Right ventricle myocardium inferior (tissue), 1 donor: ENCODE measurements at regions not wholly inside any gene's neighbourhood (a gene's known extent, or its start where the extent isn't known, plus 50 kb on each side); places are given as distances from the start of the nearest gene placed in this dataset.
"Not testable (repeated sequence)": the region's sequence is repeated elsewhere in the genome, so short reads cannot be mapped to it uniquely, and the experiment has no call there.

Experiments used
- ATAC-seq: fragments of 200-7000 bp; cut with Tn5 transposase; one replicate; pipeline ENCODE4 v1.9.1; 2020; ENCODE audit warnings: mild to moderate bottlenecking, moderate library complexity
- DNase-seq: peaks from one replicate; pipeline ENCODE4 v3.0.0; 2021; ENCODE audit errors: missing footprints
- intact Hi-C: fragments of 100-400 bp; cut with DNase I; formaldehyde crosslinking; loops from one replicate; pipeline ENCODE4 v1.11.0; 2022
- donor health status: DM: no; HTN: yes; CAD: no; lungs with severe emphysema.

DNA sequence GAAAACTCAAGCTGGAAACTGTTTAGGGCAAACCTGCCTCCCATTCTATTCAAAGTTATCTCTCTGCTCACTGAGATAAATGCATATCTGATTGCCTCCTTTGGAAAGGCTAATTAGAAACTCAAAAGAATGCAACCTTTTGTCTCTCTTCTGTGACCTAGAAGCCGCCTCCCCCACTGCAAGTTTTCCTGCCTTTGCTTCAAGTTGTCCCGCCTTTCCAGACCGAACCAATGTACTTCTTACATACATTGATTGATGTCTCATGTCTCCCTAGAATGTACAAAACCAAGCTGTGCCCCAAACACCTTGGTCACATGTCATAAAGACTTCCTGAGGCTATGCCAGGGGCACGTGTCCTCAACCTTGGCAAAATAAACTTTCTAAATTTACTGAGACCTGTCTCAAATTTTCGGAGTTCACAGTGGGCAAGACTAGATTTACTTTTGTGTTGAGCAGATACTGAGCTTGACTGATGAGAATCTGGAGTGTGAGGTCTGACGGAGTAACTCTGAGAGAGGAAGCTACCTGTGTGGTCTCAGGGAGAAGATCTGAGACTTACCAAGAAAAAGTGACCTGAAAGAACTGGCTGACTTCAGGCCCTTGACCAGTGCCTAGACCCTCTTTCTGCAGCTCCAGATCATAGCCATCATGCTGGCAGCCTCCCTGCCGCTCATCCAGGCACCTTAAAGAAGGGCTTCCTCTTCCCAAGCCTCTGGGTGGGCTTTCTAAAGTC is 124.7 kb upstream of the NBPF9 start:
- ATAC-seq, intact Hi-C loops, DNase-seq: not testable (repeated sequence)

DNA sequence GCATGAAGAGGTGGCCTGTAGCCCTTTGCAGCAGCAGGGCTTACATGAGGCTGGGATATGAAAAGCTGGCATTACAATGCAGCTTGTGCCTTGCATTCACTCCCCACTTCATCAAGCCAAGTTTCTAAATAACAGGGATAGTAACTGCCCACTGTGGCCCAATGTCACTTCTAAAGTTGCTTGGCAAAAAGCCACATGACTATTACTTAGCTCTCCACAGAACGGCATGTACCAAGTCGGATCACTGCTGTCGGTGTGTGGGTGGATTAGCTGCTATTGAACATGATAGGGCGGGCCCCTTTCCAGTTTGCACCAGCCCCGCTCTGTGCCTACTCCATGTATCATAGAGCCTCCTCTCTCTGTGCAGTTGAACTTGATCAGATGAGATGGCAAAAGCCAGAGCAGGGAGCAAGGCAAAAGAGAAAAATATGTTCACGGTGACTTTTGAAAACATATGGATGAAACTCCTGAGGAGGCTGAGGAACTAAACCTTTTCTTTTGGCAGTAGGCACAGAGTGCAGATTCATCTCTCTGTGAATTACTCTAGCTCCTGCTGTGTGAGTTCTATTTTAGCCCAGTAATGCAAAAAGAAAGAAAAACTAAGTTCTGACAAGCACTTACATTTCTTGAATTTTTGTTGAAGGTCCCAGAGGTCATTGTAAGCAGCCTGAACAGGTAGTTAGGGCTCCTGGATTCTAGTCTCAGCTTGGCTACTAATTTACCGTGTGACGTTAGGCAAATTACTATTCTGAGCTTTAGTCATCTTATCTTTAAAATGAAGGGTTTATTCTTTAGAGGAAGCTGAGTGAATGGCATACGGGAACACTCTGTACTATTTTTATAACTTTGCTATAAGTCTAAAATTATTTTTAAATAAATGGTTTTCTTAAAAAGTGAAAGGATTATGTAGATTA is 125.6 kb upstream of the NBPF9 start:
- intact Hi-C loops, DNase-seq: not testable (repeated sequence)
- peak; percentile 98 for ATAC-seq

DNA sequence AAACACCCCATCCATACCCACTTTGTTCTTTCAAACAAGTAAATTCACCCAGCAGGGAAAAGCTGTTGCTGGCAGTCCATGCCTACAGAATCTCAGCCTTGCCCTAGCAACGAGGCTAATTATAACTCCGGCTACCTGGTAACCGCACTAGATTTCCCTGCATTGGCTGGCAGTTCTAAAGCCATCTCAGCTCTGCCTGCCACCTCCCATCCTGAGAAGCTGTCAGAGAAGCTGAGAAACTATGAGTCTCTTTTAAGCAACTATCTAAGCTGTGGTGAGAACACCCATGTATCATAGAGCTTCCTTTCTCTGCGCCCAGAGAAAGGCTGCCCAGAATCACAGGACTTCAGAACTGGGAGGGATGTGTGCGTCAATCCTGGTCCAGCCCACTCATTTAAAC is 126.5 kb upstream of the NBPF9 start:
- intact Hi-C loops = not testable (repeated sequence)
- peak; percentile 82 for ATAC-seq
- DNase-seq = peak; percentile 21

DNA sequence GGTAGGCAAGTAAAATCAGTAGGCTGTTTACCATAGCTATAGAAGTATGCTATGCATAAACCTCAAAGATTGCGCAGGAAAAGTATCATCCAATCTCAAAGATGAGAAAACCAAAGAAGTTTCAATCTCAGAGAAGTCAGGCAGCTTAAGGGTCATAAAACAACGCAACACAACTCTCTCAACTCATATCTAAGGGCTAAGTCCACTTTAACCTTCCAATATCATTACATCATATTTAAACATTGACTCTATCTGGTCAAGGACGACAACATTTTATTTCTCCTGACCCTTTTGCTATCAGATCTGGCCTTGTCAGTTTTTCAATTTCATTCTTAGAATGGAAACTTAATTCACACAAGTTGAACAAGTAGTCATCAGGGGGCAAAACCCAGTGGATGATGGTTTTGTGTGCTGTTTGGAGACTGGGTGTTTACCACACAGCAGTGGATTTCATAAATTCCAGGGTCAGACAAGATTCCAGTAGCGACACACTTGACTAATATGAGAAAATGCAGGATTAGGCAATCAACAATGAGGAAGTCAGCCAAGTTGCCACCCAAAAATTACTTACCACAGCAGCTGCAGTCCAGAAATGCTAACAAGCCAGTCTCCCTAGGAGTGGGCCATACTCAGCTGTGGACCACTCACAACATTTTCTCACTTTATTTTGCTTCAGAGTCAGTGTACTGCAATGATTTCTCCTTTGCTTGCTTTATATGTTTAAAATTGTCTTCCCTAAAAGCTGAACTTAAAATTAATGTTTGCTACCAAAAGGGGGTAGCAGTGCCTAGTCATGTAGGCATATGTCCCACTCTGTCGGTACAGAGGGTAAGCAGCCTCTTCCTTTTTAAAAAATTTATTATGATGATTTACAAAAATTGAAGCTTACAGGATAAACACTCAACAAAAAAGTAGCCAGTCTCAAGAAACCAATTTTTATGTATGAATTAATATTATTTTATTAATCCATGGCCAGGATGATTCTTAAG is 131.9 kb upstream of the NBPF9 start:
- DNase-seq, intact Hi-C loops: not testable (repeated sequence)
- peak; percentile 62 for ATAC-seq

DNA sequence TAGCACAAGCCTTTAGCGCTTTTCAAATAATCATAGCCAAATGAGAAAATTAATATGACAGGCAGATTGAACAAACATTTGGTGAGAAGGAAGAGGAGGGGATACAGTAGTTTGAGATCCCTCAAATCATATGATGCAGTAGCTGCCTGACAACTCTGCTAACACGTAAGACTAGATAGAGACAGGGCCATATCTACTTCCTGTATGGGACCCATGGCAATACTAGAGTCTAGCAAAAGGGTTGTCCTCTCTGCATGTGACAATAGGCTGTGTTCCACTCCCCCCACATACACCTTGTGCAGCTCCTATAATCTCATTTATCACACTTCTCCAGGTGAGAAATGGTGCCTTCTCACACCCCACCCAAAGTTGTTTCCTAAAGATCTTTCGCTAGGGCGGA is 134.2 kb upstream of the NBPF9 start:
- intact Hi-C loops, ATAC-seq, DNase-seq: not testable (repeated sequence)

DNA sequence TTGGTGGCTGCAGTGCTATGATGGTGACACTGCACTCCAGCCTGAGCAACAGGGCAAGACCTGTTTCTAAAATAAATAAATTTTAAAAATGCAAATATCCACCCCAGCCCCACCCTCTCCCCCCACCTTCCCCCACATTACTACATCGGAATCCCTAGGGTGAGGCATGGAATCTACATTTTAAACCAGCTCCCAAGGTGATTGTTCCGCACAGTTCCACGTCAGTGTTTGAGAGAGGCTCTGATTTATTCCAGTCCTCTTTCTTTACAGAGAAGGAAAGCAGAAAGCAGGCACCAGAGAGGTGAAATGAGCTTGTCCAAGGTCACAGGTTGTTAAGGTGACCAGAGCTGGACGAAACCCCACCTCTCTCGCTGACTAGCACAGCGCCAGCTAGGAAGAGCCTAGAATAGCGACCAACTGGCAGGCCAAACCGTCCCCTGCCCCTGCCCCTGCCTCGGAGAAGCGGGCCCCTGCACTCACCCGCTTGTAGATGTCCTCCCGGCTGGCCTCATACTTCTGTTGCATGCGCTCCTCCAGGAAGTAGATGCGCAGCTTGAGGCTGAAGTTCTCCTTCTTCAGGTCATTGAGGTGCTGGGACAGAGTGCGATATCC is 136.7 kb upstream of the NBPF9 start:
- intact Hi-C loops, DNase-seq: not testable (repeated sequence)
- ATAC-seq = peak; percentile 61

DNA sequence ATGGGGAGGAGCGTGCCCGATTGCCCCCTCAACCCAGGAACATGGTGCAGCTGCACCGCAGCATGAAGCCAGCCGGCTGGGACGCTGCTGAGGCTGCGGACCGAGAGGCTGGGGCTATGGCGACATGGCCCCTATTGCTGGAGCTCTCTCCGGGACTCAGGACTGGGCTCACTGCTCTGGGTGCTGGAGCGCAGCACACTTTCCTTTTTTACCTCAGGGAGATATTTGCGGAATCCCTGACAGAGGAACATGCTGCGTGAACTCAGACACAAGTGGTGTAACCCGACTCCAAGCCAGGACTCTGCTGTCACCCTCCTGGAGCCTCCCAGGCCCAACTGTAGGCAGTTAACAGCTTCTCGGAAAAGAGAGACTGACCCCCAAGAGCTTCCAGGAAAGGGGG is 137.2 kb upstream of the NBPF9 start:
- intact Hi-C loops, DNase-seq: not testable (repeated sequence)
- ATAC-seq = peak; percentile 83

DNA sequence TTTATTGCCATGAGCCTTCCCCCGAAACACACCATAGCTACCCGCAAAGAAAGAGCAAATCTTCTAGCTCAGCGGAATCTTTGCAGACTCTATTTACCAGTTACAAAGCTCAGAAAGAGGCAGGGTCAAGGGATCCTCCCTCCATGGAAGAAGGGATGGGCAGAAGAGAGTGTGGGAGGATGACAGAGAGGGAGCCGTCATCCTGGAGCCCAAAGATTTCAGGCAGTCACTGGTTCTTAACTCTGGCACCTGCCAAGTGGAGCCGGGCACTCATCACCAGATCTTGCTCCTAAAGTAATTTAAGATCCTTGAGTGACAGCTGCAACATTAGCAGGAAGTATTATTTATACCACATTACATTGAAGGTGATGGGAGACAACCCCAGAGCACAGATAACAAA is 137.9 kb upstream of the NBPF9 start:
- DNase-seq, intact Hi-C loops: not testable (repeated sequence)
- ATAC-seq = peak; percentile 78

DNA sequence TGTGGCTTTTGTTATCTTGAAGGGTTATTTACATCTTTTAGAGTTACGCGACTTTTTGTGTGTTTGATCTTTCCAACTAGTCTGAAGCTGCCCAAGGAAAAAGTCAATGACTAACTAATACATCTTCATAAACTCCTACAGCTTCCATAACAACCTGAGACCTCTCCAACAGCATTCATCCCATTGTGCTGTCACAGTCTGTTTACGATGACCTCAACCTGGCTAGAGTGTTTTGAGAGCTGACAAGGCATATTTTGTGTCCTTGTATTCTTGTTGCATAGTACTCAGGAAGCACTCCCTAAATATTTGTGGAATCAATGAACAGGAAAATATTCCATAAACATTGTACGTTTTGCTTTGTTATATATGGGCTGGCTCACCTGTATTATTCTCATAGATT is 140.2 kb upstream of the NBPF9 start:
- ATAC-seq, DNase-seq, intact Hi-C loops: not testable (repeated sequence)

DNA sequence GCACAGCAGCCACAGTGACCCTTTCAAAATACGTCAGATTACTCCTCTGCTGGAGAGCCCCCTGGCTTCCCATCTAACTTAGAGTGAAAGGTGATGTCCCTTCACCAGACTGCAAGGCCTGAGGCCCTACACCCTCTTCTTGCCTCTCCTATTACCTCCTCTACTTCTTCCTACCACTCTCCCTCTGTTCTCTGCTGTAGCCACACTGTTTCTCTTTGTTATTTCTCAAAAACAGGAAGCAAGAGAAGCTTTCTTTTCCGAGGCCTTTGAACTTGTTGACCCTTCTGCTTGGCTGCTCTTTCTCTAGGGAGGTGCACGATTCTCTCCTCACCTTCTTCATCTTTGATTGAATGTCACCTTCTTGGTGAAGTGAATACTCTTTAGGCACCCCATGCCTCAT is 141.3 kb upstream of the NBPF9 start:
- ATAC-seq, intact Hi-C loops, DNase-seq: not testable (repeated sequence)

DNA sequence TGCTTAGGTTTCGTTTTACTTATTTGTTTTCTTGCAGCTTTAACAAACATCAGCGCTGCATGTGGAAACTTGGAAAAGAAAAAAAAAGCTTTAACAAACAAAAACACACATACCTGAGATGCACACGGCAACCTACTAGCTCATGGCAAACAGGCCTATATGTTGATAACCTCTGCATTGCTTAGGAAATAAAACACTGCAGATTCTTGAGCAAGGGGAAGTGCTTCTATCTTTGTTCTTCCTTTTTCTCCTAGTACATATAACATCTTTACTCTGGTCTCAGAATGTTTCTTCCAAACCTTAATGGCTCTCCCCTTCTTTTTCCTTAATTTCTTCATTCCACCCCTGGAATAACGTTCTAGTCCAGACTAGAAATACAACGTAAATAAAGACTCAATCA is 142.9 kb upstream of the NBPF9 start:
- DNase-seq, intact Hi-C loops, ATAC-seq: not testable (repeated sequence)

DNA sequence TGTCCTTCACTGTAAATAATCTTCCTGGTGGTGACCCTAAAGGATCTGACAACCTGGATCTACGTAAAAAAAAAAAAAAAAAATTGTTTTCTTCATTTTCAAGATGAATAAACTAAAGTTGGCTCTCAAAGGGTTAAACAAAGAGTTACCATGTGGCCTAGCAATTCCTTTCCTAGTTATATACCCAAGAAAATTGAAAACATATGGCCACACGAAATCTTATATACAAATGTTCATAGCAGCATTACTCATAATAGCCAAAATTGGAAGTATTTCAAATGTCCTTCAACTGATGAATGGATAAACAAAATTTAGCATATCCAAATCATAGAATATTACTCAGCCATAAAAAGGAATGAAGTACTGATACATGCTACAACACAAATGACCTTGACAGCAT is 145.3 kb upstream of the NBPF9 start:
- DNase-seq, intact Hi-C loops, ATAC-seq: not testable (repeated sequence)

DNA sequence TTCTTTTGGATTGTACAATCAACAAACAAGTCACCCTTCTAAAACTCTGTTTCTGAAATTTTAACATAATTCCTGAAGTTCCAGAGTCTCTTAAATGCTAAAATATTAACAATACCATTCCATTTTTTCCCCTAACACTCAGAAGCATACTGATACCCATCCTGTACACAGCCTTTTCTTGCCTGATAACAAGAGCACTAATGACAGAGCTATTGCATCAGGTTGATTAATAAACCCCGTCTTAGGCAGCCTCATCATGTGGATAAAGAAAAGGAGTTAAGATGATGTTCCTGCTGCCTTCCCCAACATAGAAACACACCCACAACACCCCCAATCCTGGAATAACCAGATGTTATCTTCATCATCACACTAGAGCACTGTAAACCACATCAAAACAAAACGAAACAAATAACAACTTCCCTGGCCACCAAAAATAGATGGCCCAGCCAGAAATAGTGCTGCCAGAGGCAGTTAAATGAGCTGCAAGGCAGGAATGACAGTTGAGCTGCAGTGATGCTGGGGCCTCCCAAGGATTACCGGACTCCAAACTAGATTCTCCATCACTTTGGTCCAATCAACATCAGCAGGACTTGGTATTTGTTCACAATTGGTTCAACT is 146.6 kb upstream of the NBPF9 start:
- DNase-seq, intact Hi-C loops: not testable (repeated sequence)
- ATAC-seq = peak; percentile 39

DNA sequence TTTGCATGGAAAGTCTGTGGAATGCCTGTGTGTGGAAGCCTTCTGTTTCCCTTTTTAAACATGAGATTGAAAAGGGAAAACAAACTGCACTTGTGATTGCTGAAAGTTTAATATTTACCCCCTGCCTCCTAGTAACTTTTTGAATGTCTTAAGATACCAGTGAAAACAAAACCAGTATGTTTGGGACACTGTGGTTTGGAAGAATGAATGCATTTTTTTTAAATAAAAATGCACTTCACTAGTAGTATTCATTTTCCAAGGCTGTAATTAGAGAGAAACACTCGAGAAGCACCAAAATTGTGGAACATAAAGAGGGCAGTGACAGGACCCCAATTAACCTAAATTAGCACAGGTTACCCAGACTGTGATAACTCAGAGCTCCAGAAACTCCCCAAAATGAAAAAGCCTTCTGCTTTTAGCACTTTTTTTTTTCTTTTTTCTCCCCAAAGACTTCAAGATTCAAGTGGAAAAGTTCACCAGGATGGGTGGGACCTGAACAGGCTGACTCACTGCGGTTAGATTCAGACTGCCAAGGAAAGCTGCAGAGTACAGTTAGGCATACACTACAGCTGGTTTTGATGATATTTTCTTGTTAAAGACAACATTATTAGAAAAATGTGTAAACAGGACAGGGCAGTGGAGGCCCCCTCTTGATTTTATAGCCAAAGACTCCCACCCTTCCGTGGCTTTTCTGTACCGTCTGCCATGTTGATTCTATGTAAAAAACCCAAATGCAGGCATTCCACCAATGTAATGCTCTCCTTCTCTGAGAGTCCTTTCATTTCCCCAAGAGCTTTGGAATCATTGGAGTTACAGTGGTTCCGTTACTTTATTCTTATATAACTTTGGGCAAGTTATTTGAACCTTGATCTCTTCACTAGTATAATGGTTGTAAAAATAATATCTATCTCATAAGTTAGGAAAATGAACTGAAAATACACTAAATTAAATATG is 151.8 kb upstream of the NBPF9 start:
- intact Hi-C loops, DNase-seq: not testable (repeated sequence)
- peak; percentile 82 for ATAC-seq

DNA sequence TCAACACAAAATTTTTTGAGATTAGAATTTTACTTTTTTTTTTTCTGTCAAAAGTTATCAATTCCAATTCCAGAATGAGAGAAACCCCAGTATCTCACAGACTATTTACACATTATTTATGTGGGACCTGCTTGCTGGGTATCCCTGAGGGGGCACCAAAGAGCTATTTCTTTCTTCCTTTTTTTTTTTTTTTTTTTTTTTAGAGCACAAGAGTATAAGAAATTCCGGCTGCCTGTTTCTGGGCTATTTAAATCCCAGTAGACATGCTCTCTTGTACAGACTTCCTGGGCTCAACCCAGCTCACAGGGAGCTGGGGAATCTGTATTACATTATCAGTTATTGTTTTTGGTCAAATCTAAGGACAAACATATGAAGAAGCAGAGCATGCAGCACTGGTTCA is 156.9 kb upstream of the NBPF9 start:
- peak; percentile 48 for ATAC-seq
- not testable (repeated sequence) for DNase-seq

DNA sequence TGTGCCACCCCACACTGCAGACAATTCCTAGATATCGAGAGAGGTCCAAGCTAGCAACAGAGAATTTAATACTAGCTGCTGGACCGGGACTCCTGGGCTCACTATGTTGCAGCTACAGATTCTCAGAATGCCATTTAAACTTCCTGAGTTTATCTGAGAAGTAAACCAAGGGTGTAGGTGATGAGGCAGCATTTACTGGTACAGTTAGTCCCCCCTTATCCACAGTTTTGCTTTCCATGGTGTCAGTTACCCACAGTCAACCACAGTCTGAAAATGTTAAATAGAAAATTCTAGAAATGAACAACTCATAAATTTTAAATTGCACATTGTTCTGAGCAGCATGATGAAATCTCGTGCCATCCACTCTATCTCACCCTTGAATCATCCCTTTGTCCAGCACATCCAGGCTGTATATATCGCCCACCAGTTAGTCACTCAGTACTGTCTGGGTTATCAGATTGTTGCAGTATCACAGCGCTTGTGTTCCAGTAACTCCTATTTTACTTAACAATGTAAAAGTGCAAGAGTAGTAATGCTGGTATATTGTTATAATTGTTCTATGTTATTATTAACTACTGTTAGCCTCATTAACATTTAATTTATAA is 157.5 kb upstream of the NBPF9 start:
- intact Hi-C loops, ATAC-seq, DNase-seq: not testable (repeated sequence)

More for the DNA sequence above, 156.9 kb upstream of the NBPF9 start:
- intact Hi-C loops = not testable (repeated sequence)
